ENCODE measurements at regions not wholly inside any gene's neighbourhood (a gene's known extent, or its start where the extent isn't known, plus 50 kb on each side); places are given as distances from the start of the nearest gene placed in this dataset.
A peak's percentile ranks its signal among the peaks of the same experiment; 100 is the strongest.

DNA sequence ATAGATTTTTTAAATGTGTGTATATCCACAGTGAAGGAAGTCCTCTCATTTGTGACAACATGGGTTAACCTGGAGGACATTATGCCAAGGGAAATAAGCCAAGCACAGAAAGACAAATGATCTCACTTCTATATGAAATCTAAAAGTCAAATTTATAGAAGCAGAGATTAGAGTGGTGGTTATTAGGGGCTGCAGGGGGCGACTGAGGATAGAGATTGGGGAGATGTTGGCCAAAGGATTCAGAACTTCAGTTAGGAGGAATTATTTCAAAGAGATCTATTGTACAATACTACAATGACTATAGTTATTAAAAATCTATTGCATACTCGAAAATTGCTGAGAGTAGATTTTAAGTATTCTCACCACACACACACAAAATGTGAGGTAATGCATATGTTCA lies 252.4 kb upstream of the SLC39A10 start:
- DNase-seq = peak in 1 of 2 donors; percentile 11

DNA sequence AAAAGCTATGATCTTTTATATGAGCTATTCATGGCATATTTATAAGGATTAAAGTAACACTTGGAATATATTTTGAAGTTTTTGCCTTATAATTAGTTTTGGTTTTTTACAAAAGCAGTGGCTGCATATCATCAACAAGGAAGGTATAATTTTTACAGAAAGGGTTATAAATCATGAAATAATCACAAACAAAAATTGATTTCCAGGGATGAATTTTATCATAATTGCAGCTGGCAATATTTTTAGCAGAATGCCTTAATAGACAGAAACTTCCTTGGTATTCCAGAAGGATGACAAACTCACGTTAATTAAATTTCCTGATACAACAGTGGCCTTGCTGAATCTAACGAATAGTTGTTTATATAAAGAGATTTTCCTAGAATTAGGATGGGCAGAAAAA lies 260.5 kb upstream of the SLC39A10 start:
- DNase-seq = no peak

DNA sequence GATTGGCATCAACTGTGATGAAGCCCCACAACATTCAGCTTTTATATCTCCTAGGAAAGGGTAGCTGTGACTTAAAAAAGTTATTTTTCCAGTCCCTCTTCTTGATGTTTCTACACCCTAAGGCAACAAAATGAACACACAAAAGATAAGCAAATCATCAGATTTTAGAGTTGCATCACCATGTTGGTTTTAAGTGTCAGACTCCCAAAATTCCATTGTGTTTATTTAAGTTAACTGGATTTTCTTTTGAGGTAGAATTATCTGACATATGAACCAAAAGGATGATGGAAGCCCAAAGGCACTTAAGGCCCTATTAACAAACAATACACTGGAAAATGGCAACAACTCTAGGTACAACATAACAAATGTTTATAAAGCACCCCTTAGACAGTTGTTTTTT lies 261.7 kb upstream of the SLC39A10 start:
- no peak for DNase-seq

DNA sequence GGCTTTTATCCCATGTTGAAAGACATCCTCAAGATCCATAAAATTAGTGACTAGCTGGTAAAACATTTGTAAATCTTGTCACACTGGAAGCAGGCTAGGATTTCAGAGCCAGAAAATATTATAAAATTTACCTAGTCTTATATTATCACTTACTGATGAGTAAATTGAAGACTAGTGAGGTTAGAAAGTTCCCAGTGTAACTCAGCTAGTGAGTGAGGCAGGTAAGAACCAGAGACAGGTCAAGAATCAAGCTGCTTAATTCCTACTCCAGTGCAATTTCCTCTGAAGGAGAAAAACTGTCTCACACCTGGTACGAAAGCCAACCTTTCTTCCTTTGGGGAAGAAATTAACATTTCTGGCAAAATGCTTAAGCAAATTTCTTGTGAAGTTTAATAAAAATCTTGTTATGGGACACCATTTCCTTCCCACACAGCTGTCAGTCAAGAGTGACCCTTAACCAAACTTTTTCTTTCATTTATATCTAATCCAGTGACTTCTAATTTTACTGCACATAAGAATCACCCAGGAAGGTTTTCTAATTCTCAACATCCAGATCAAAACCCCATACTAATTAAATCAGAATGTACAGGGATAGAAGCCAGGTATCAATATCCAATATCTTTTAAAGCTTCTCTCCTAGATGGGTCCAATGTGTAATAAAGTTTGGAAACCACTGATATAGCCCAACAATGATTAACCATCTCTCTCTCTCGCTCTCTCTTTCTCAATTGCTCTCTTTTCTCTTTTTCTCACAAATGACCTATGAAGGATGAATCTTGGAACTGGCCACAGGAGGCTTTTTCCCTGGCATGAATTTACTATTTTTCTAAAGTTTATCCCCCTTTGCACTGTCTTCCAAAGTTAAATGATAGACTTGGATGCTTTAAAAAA lies 264.3 kb upstream of the SLC39A10 start:
- DNase-seq = no peak

DNA sequence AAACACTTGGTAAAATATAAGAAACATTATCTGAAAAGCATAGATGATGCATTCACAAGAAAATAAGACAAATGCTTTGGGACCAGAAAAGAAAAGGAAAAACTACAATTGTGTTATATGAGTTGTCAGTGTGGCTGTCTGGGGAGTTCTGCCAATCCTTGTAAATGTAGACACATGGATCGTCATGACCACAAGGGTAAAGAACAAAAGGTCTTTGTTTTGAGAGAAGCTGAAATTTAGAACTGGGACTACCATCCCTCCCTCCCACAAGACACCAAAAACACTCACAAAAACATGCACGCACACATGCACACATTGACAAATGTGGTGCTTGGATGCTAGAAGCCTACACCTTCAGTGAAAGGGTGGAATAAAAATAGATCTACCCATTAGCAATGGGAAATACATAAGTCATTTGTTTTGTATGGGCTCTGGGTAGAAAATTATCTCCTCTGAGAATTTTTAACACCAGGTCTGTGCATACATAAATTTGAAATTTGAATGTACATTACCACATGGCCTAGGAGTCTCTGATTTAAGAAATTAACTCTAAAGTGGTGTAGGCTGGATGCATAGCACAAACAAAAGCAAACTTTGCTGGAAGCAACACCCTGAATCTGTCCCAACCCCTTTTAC lies 266.2 kb upstream of the SLC39A10 start:
- no peak for DNase-seq

DNA sequence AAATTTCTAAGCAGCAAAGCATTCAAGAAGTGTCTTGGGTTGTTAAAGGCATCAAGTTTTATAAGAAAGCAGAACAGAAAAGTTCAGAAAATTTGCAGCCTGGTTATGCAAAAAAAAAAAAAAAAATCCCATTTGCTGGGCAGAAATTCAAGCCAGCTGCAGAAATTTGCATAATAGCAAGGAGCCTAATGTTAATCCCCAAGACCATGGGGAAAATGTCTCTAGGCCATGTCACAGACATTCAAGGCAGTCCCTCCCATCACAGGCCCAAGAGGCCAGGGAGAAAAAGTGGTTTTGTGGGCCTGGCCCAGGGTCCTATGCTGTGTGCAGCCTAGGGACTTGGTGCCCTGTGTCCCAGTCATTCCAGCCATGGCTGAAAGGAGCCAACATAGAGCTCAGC lies 269.0 kb upstream of the SLC39A10 start:
- no peak for DNase-seq

DNA sequence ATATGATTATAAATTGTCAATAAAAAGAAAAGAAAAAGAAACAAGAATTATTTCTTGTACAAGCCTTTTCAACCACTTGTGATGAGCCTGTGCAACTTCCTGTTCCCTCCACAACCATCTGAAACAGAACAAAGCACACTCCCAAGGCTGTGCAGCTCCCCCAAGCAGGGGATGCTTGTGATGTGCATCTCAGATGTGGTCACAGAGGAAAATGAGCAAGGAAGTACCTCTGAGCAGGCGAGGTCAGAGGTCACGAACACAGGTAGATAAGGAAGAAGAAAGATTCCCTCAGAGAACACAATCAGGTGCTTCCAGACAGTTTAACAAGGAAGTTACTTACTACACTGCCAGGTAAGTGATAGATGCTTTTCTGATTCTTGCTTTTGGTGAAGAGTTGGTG lies 274.8 kb upstream of the SLC39A10 start:
- peak; percentile 4 to 8 for DNase-seq

DNA sequence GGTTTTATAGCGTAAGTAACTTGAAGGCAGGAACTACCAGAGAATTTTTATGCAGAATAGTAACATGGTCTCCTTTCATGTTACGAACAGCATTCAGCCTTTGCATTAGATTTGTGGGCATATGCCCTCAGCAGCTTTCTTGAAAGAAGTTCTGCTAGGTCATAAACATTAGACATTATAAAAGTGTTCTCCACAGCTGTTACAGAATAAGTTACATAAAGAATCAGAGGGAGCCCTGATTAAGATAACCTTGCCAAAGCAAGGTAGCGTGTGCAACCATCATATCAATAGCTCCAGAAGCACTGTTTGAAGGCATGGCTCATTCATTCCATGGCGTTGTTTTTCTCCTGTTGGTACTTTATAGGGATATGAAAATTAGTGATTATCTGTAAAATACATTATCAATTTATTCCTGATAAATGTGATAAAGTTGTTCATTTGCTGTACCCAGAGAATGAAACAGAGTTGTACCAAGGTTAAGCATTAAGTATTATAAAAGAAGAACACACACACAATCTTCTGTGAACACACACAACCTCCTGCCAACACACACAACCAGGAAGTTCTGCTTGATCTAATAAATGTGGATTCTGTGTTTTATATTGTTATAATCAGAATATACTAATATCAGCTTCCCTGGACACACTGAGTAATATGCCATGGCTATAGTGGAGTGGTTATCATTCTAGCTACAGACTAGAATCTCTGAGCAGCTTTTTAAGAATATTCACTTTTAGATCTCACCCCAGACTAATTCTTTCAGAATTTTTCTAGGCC lies 286.7 kb upstream of the SLC39A10 start:
- DNase-seq = no peak

DNA sequence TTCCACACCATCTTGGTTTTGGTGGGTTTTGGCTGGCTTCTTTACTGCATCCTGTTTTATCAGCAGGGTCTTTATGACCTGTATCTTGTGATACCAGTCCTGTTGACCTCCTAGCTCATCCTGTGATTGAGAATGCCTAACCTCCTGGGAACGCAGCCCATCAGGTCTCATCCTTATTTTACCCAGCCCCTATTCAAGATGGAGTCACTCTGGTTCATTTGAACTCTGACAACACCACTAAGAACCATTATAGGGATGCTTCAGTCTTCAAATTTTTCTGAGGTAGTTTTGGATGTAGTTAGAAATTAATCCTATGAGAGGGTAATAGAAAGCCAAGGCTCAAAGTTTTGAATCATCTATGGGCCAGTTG lies 287.8 kb upstream of the SLC39A10 start:
- no peak for DNase-seq

DNA sequence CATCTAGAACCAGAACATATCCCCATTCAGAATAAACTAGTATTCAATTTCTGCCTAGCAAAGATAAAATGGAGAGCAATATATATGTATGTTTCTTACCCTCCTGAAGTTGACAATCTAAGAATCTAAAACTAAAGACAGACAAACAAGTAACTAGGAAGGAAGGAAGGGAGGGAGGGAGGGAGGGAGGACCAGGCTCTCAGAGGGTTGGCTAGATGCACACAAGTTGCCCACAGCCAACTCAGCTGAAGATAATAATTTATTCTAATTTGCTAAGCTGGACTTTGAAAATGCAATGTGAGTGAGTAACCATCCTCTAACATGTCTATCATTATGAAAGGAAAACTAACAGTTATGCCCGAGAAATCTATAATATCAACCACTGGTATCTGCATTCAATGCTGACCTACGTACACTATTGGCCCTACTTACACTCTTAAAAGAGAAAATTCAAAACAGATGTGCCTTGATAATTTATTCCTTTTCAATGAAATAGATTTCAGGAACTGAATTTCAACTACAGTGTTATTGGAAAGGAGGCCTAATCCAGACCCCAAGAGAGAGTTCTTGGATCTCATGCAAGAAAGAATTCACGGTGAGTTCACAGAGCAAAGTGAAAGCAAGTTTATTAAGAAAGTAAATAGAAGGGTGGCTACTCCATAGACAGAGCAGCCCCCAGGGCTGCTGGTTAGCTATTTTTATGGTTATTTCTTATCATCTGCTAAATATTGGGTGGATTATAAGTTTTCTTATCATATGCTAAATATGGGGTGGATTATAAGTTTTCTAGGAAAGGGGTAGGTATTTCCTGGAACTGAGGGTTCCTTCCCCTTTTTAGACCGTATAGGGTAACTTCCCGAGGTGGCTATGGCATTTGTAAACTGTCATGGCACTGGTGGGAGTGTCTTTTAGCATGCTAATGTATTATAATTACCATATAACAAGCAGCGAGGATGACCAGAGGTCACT lies 288.5 kb upstream of the SLC39A10 start:
- DNase-seq = no peak

DNA sequence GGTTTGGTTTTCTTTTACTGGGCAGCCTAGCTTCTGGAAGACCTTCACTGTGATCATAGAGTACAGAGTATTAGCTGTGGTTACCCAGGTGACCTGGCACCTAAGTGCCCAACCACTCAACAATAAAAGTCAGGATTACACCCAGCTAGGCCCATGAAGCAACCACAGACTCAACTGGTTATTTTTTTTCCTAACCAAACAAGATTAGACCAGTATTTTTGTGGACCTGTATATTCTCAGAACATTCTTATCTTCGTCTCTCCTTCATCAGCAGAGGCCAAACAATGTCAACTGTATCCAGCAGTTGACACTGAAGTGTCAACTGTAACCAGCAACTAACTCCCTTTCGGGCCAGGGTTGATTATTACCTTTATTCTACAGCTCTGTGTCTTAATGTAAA lies 289.2 kb upstream of the SLC39A10 start:
- DNase-seq = no peak

DNA sequence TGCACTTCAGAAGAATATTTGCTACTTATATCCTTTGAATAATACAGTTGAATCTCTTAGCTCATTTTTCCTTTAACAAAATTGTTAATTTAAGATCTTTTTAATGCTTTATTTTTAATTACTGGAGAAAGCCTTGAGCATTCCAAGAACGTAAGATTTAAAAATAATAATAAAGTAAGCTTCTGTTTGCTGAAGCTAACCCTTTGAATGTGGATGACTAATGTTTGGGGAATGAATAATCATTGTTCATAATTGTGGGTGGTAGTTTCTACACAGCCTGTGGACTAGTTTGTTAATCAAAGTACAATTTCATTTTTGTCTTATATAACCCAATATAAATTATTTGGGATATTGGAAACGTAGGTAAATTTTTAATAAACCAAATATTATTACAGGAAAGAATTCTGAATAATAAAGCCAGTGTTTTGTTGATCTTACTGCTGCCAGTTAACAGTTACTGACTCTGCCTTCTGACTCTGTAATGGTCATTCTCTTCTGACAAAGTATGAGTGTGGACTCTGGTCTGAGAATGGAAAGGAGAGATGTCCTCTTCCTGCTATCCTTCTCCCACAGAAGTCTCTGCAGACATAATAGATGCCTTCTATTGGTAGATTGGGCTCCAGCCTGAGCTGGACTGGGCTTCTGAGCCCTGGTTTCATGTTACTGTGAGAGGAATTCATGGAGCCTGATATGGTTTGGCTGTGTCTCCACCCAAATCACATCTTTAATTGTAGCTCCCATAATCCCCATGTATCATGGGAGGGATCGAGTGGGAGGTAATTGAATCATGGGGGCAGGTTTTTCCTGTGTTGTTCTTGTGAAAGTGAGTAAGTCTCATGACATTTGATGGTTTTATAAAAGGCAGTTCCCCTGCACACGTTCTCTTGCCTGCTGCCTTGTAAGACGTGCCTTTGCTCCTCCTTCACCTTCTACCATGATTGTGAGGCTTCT lies 292.7 kb upstream of the SLC39A10 start:
- no peak for DNase-seq

DNA sequence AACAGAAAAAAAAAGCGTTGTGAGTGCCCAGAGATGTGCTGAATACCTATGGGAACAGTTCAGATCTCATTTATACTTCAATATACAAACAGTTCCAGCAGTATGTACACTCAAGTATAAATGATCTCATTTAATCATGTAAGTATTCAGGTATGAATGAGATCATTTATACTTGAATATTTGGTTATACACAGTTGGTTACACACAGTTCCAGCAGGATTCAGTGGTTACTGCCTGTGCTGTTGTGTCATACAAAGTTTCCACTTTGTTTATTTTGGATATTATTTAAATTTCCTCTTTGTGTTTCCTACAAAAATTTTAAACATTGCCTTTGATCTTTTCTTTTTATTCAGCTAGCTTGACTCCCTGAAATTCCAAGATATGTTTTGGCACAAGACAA lies 293.5 kb upstream of the SLC39A10 start:
- no peak for DNase-seq

DNA sequence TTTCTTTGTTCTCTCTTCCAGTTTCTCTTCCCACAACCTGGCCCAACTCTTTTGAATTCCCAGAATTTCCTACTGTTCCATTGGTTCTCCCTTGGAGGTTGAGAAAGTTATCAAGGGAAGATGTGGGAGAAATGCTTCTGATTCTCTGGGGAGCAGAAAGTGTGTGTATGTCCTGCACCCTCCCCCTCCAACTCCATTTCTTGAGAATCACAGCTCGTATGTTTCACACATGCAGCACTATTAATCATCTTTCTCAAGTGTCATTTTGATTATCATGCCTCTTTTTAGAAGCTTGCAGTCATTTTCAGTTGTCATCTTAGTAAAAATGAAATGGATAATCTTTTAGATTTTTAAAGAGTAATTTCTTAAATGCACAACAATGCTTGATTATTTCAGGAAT lies 296.8 kb upstream of the SLC39A10 start:
- DNase-seq = no peak

DNA sequence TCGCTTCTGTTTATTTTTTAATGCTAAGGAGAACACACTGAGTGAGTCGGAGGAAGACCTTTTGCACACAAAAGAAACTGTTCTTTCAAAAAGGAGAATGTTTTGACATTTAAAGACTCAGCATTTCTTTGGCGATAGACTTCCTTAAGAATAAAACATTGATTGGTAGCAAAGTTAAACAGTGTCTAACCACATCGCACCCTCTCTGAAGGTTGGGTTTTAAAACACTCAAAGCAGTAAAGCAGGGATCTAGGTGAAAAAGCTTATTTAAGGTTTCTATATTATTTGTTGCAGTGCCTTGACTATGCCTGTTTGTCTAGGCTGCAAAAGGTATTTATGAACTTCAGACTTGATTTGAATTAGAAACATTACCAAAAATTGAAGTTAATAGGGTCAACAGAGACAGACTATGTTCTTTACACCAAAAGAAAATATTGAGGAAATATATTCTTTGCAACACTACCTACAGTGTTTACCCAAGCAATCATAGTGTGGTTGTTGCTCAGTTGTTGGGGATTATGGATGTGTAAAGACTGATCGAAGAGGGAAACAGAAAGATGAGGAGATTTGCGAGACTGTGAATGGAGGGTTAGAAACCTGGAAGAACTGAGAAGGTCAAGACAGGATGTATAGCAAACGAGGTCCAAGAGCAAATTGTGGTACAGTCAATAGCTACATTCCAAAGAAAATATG lies 297.8 kb upstream of the SLC39A10 start:
- no peak for DNase-seq

DNA sequence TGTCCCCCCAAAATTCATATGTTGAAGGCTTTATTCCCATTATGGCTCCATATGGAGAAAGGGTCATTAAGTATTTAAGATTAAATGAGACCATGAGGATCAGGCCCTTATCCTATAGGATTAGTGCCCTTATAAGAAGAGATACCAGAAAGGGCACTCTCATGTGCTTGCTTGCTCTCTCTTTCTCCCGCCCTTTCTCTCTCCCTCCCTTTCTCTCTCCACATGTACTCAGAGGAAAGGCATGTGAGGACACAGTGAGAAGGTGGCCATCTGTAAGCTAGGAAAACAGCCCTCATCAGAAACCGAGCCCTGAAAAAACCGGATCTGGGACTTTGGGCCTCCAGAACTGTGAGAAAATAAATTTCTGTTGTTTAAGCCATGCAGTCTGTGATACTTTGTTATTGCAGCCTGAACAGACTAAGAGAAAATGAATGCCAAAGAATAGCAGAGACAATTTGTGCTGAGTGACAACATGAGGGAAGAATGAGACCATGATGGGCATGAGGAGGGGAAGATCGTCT lies 300.0 kb upstream of the SLC39A10 start:
- no peak for DNase-seq

DNA sequence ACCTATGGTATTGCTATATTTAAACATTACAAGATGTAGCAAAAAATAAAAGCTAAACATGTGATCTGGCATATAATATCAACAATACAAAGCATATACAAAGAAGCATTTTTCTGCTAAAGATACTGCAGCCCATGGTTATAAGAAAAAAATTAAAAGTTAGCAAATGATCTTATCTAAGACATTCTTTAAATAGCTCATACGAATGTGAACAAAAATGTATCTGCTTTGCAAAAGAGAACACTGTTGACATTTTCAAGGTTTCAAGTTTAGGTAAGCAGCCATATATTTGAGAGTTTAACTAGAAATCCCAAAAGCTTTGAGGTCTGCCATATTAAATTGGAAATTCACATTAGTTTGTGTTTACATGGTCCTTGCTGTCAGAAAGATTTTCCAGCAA lies 301.0 kb upstream of the SLC39A10 start:
- no peak for DNase-seq

DNA sequence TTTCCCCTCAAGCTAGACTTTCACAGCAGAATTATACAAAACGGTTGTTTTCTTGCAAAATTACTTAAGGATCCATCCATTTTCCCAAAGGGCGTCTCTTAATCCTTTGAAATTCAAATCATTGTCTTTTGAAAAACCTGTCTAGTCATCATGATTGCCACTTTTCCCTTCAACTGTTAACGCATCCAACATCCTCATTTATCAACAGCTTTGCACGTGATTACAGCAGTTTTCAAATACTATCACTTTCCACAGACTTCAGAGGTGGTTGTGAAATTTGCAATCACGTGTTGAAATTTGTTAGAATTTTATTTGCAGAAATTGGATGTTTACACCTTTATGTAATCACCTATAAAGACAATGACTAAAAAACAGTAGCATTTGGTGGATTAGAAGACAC lies 304.4 kb upstream of the SLC39A10 start:
- DNase-seq = no peak

DNA sequence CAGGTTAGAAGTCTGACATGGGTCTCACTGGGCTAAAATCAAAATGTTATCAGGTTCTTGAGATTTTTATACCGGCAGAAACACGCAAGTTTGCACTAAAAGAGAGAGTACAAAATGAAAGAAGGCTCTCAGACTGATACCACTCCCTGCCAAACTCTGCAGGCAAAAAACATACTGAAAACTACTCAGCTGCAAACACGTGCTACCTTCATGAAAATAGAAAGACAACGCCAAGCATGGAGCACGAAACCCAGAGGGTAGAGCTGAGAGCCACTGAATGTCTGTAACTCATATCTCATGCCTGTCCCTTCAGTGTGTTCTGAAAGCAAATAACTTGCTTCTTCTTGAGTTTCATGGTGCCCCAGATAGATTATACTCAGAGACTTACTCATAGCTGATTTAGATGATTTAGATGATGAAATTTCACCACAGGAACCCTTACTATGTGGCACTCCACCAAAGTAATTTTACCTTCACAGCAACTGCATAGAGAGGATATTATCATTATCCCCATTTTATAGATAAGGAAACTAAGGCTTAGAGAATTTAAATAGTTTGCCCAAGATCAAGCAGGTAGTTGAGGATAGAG lies 313.0 kb upstream of the SLC39A10 start:
- DNase-seq = no peak

DNA sequence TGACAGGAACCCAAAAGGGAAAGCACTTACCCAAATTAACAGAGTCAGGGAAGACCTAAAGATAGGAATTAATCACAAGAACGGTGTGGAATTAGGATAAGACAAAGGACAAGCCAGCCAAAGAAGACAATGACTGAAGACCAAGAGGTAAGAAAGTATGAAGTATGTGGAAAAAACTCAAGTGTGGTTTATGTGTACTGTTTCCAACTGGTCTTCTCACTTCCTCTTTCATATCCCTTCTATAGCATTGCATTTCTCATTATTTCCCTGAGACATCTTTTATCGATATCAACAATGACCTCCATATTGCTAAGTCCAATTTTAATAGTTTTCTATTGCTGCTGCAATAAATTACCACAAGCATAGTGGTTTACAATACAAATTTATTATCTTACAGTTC lies 313.5 kb upstream of the SLC39A10 start:
- no peak for DNase-seq

Data from activated CD4-positive, alpha-beta T cell treated with anti-CD3 and anti-CD28 coated beads for 4 hours (primary cell).